Aorta (tissue), 5 donors: ENCODE measurements at regions not wholly inside any gene's neighbourhood (a gene's known extent, or its start where the extent isn't known, plus 50 kb on each side); places are given as distances from the start of the nearest gene placed in this dataset.
"Not testable (repeated sequence)": the region's sequence is repeated elsewhere in the genome, so short reads cannot be mapped to it uniquely, and the experiment has no call there.

ENCODE experiments used
- ATAC-seq: fragments of 200-7000 bp; cut with Tn5 transposase; one replicate; pipeline ENCODE4 v1.9.1; 2022; ENCODE audit warnings: moderate library complexity; ENCODE audit not compliant: low FRiP score
- DNase-seq, 2 donors: peaks; one replicate each; pipeline ENCODE4 v3.0.0-alpha.2; 2020
- H3K27ac ChIP-seq, 2 donors: one replicate each; pipeline ENCODE4 v1.5.1; 2013; ENCODE audit warnings: low read length in 2 of 2, mild to moderate bottlenecking in 2 of 2, moderate library complexity in 2 of 2, control low read depth in 1 of 2, inconsistent platforms in 1 of 2, low read depth in 1 of 2
- H3K27me3 ChIP-seq, 2 donors: one replicate each; pipeline ENCODE4 v1.6.1; 2013; ENCODE audit warnings: control low read depth in 1 of 2, low read length in 1 of 2, mild to moderate bottlenecking in 1 of 2, moderate library complexity in 1 of 2; ENCODE audit not compliant: insufficient read depth in 2 of 2, control insufficient read depth in 1 of 2
- H3K36me3 ChIP-seq, 2 donors: one replicate each; pipeline ENCODE4 v1.6.1; 2013; ENCODE audit warnings: control low read depth in 1 of 2, low read length in 1 of 2, mild to moderate bottlenecking in 1 of 2; ENCODE audit not compliant: insufficient read depth in 2 of 2, control insufficient read depth in 1 of 2
- H3K4me1 ChIP-seq, 2 donors: one replicate each; pipeline ENCODE4 v1.6.1; 2013; ENCODE audit warnings: low read length in 2 of 2, control low read depth in 1 of 2, mild to moderate bottlenecking in 1 of 2, moderate library complexity in 1 of 2; ENCODE audit not compliant: insufficient read depth in 2 of 2, control insufficient read depth in 1 of 2
- H3K4me3 ChIP-seq, 2 donors: one replicate each; pipeline ENCODE4 v1.5.1; 2013; ENCODE audit warnings: low read length in 2 of 2, control low read depth in 1 of 2, mild to moderate bottlenecking in 1 of 2
- H3K9me3 ChIP-seq: one replicate; pipeline ENCODE4 v1.6.1; 2013; ENCODE audit warnings: mild to moderate bottlenecking, low read length; ENCODE audit not compliant: control insufficient read depth
- WGBS, 2 donors: extraction: QIAGEN DNeasy Blood & Tissue Kit; methylation state at CpG; one replicate each; pipeline ENCODE4 v1.1.7; 2013; 5-methylcytosine and 5-hydroxymethylcytosine counted together
- intact Hi-C, 2 donors: fragments of 100-400 bp; cut with DNase I; formaldehyde crosslinking; loops; one replicate each; pipeline versions ENCODE4 v1.14.2 to v1.15.0; 2022
- donor health status: healthy with polysubstance abuse.
- donor health status: Bipolar disorder and iron deficiency.
- donor health status: DM: no; HTN: no; CAD: no.
- donor health status: DM: no; HTN: no; CAD: no.
- donor health status: DM: yes; HTN: yes; CAD: no.

- intact Hi-C loops, result no loop called here
Measured at GRCh38 chr12:46896680-46897079, 70.9 kb upstream of the SLC38A4 start.

GRCh38 chr12:46898152-46898931 lies 72.5 kb upstream of the SLC38A4 start:
- intact Hi-C loops, result no loop called here

More at GRCh38 chr12:46896680-46897079, 70.9 kb upstream of the SLC38A4 start:
- ATAC-seq (no peak), DNase-seq (no peak)
- H3K4me1 ChIP-seq, result no peaks in the 10 kb centered on the region
- no peaks in the 10 kb centered on the region for H3K27me3 ChIP-seq
- no peaks in the 10 kb centered on the region for H3K36me3 ChIP-seq
- no peak overlapping the region for H3K4me3 ChIP-seq
- H3K27ac ChIP-seq, result no peak overlapping the region
- H3K9me3 ChIP-seq, result no peaks in the 10 kb centered on the region
- 0 to 3% methylated on average over 1 of the region's 1 CpG for WGBS, 2 donors

GRCh38 chr12:46898989-46899388 lies 73.2 kb upstream of the SLC38A4 start:
- Histone ChIP-seq H3K27ac (no peak overlapping the region), H3K36me3 (no peaks in the 10 kb centered on the region), H3K4me3 (no peak overlapping the region), H3K4me1 (no peaks in the 10 kb centered on the region), H3K27me3 (no peaks in the 10 kb centered on the region), H3K9me3 (no peaks in the 10 kb centered on the region)
- ATAC-seq, result no peak
- DNase-seq, result no peak
- intact Hi-C loops, result no loop called here
- 30 to 89% methylated on average over 1 of the region's 1 CpG for WGBS, 2 donors

More at GRCh38 chr12:46898152-46898931, 72.5 kb upstream of the SLC38A4 start:
- WGBS, 2 donors, result 72 to 79% methylated on average over 2 of the region's 2 CpGs
- DNase-seq (no peak), ATAC-seq (no peak)
- no peaks in the 10 kb centered on the region for H3K27me3 ChIP-seq
- H3K4me3 ChIP-seq, result no peak overlapping the region
- H3K4me1 ChIP-seq, result no peaks in the 10 kb centered on the region
- H3K27ac ChIP-seq, result no peak overlapping the region
- no peaks in the 10 kb centered on the region for H3K36me3 ChIP-seq
- H3K9me3 ChIP-seq, result no peaks in the 10 kb centered on the region

GRCh38 chr12:46900734-46901463 lies 75.1 kb upstream of the SLC38A4 start:
- Histone ChIP-seq H3K27me3 (no peaks in the 10 kb centered on the region), H3K4me1 (peaks cover 0 to 2% of the 10 kb centered on the region in 2 donors), H3K36me3 (no peaks in the 10 kb centered on the region), H3K9me3 (no peaks in the 10 kb centered on the region), H3K27ac (no peak overlapping the region), H3K4me3 (no peak overlapping the region)
- DNase-seq (no peak), ATAC-seq (no peak)
- intact Hi-C loops, result no loop called here
- WGBS, 2 donors, result 90 to 92% methylated on average over 3 of the region's 3 CpGs

- 29 to 90% methylated on average over 3 of the region's 3 CpGs for WGBS, 2 donors
- intact Hi-C loops, result no loop called here
- H3K4me3 ChIP-seq, result no peak overlapping the region
Measured at GRCh38 chr12:46901464-46902205, 75.8 kb upstream of the SLC38A4 start.

GRCh38 chr12:46903058-46903457 lies 77.3 kb upstream of the SLC38A4 start:
- ATAC-seq, result no peak
- intact Hi-C loops, result no loop called here
- no peak for DNase-seq

More at GRCh38 chr12:46901464-46902205, 75.8 kb upstream of the SLC38A4 start:
- no peak for DNase-seq
- Histone ChIP-seq H3K9me3 (no peaks in the 10 kb centered on the region), H3K27ac (no peak overlapping the region), H3K4me1 (peaks cover 0 to 2% of the 10 kb centered on the region in 2 donors), H3K27me3 (no peaks in the 10 kb centered on the region), H3K36me3 (no peaks in the 10 kb centered on the region)
- no peak for ATAC-seq

GRCh38 chr12:46904406-46905238 lies 78.8 kb upstream of the SLC38A4 start:
- no peaks in the 10 kb centered on the region for H3K9me3 ChIP-seq
- H3K27ac ChIP-seq, result no peak overlapping the region
- H3K4me1 ChIP-seq, result peaks cover 0 to 2% of the 10 kb centered on the region in 2 donors
- no peaks in the 10 kb centered on the region for H3K36me3 ChIP-seq
- ATAC-seq, result no peak
- H3K27me3 ChIP-seq, result no peaks in the 10 kb centered on the region
- no peak for DNase-seq
- 82 to 84% methylated on average over 12 of the region's 12 CpGs for WGBS, 2 donors
- H3K4me3 ChIP-seq, result no peak overlapping the region
- intact Hi-C loops, result no loop called here

More at GRCh38 chr12:46903058-46903457, 77.3 kb upstream of the SLC38A4 start:
- peaks cover 0 to 2% of the 10 kb centered on the region in 2 donors for H3K4me1 ChIP-seq
- no peak overlapping the region for H3K27ac ChIP-seq
- no peaks in the 10 kb centered on the region for H3K9me3 ChIP-seq
- H3K4me3 ChIP-seq, result no peak overlapping the region
- H3K36me3 ChIP-seq, result no peaks in the 10 kb centered on the region
- no peaks in the 10 kb centered on the region for H3K27me3 ChIP-seq
- WGBS, 2 donors, result 93 to 95% methylated on average over 2 of the region's 2 CpGs

- H3K4me1 ChIP-seq, intact Hi-C loops, H3K27me3 ChIP-seq, H3K4me3 ChIP-seq, ATAC-seq, H3K9me3 ChIP-seq, H3K27ac ChIP-seq, H3K36me3 ChIP-seq, DNase-seq: not testable (repeated sequence)
- 37 to 43% methylated on average over 4 of the region's 4 CpGs for WGBS, 2 donors
Measured at GRCh38 chr12:46905239-46905627, 79.4 kb upstream of the SLC38A4 start.
